SK-N-MC (cell line): ENCODE measurements at regions not wholly inside any gene's neighbourhood (a gene's known extent, or its start where the extent isn't known, plus 50 kb on each side); places are given as distances from the start of the nearest gene placed in this dataset.

Experiments
- EZH2 ChIP-seq: fragments of 200-600 bp; sonication (generic); IDR thresholded peaks from one replicate; pipeline ENCODE4 v1.6.1; 2017; ENCODE audit warnings: antibody characterized with exemption
- POLR2AphosphoS5 ChIP-seq: IDR thresholded peaks from 2 replicates; pipeline ENCODE4 v1.6.1; 2012; ENCODE audit warnings: mild to moderate bottlenecking, low read depth, low read length, borderline replicate concordance

DNA sequence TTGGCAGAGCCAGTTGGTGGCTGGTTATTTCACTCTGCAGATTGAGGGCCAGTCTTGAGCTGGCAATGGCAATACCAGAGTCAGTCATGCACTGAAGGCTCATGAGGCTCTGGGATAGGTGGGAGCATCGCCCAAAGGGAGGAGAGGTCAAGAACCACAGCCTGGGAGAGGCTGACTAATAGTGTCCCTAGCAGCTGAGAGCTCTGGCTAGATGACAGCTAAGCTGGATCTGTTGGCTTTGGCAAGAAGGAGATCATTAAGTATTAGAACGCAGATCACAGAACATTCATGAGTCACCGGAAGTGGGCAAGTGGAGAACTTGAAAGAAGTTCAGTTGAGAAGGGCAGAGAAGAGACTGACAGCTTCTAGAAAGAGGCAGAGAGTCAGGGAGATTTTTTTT, 521.1 kb downstream of the NR2F2 start:
- TF ChIP-seq POLR2AphosphoS5, result no peak
- no peak for TF ChIP-seq EZH2
